ENCODE measurements at regions not wholly inside any gene's neighbourhood (a gene's known extent, or its start where the extent isn't known, plus 50 kb on each side); places are given as distances from the start of the nearest gene placed in this dataset.

DNA sequence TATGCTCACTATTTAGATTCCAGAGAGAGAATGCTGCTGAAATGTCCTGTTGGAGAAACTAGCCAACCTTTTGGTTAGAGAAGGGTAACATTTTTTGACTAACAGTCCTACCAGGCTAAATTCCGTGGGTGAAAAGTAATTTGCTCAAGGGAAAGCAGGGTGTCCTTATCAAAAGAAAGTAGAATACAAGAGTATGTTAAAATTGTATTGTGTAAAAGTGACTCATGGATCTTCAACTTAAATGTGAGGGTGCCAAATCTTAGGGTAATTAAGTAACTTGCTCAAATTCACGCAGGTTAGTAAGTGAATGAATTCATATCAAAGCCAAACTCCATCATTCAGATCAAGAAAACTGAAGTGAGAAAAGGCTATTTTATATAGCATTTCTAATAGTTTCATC, 81.7 kb downstream of the PCDH7 start:
- TF ChIP-seq, protein P1, sequence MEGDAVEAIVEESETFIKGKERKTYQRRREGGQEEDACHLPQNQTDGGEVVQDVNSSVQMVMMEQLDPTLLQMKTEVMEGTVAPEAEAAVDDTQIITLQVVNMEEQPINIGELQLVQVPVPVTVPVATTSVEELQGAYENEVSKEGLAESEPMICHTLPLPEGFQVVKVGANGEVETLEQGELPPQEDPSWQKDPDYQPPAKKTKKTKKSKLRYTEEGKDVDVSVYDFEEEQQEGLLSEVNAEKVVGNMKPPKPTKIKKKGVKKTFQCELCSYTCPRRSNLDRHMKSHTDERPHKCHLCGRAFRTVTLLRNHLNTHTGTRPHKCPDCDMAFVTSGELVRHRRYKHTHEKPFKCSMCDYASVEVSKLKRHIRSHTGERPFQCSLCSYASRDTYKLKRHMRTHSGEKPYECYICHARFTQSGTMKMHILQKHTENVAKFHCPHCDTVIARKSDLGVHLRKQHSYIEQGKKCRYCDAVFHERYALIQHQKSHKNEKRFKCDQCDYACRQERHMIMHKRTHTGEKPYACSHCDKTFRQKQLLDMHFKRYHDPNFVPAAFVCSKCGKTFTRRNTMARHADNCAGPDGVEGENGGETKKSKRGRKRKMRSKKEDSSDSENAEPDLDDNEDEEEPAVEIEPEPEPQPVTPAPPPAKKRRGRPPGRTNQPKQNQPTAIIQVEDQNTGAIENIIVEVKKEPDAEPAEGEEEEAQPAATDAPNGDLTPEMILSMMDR (conservative IDR thresholded peaks at IDR 0.05; ENCODE audit: low read length), result no peak
- no peak for TF ChIP-seq EZH2phosphoT487 (IDR thresholded peaks at IDR 0.05; ENCODE audit: borderline replicate concordance, low read depth, low read length)
